Liver (tissue), 8 donors: ENCODE measurements at regions not wholly inside any gene's neighbourhood (a gene's known extent, or its start where the extent isn't known, plus 50 kb on each side); places are given as distances from the start of the nearest gene placed in this dataset.

Experiments used
- DNase-seq: peaks from one replicate; pipeline ENCODE4 v3.0.0-alpha.2; 2017; ENCODE audit warnings: low spot score
- H3K27ac ChIP-seq, 2 donors: one replicate each; pipeline ENCODE4 v1.7.0; 2013; ENCODE audit warnings: inconsistent platforms in 2 of 2, low read length in 2 of 2, control low read depth in 1 of 2, low read depth in 1 of 2, mild to moderate bottlenecking in 1 of 2
- H3K27me3 ChIP-seq, 4 donors: one replicate each; pipeline versions ENCODE4 v1.6.1 to v1.7.0; 2013; ENCODE audit warnings: low read length in 3 of 4, inconsistent platforms in 1 of 4, mild to moderate bottlenecking in 1 of 4, moderate library complexity in 1 of 4; ENCODE audit not compliant: control insufficient read depth in 4 of 4, insufficient read depth in 4 of 4
- H3K36me3 ChIP-seq, 4 donors: one replicate each; pipeline versions ENCODE4 v1.6.1 to v1.7.0; 2013; ENCODE audit warnings: low read length in 3 of 4, mild to moderate bottlenecking in 3 of 4, low read depth in 1 of 4, moderate library complexity in 1 of 4; ENCODE audit not compliant: control insufficient read depth in 4 of 4, insufficient read depth in 3 of 4
- H3K4me1 ChIP-seq, 4 donors: one replicate each; pipeline versions ENCODE4 v1.6.1 to v1.7.0; 2013; ENCODE audit warnings: low read length in 3 of 4, mild to moderate bottlenecking in 3 of 4, moderate library complexity in 1 of 4; ENCODE audit not compliant: control insufficient read depth in 4 of 4, insufficient read depth in 4 of 4
- H3K4me3 ChIP-seq, 3 donors: one replicate each; pipeline versions ENCODE4 v1.6.1 to v1.7.0; 2013; ENCODE audit warnings: low read length in 3 of 3, control low read depth in 1 of 3, low read depth in 1 of 3, mild to moderate bottlenecking in 1 of 3
- H3K9ac ChIP-seq, 2 donors: one replicate each; pipeline ENCODE4 v1.7.0; 2013; ENCODE audit warnings: low read length in 2 of 2, mild to moderate bottlenecking in 2 of 2, moderate library complexity in 2 of 2, control low read depth in 1 of 2, low read depth in 1 of 2
- H3K9me3 ChIP-seq, 4 donors: one replicate each; pipeline versions ENCODE4 v1.6.1 to v1.7.0; 2013; ENCODE audit warnings: low read length in 3 of 4; ENCODE audit not compliant: control insufficient read depth in 4 of 4
- ATF3 ChIP-seq: IDR thresholded peaks from 2 replicates; pipeline ENCODE4 v1.6.1; 2016; ENCODE audit warnings: antibody characterized with exemption
- CTCF ChIP-seq: fragments of 150-350 bp; IDR thresholded peaks from 2 replicates; pipeline ENCODE4 v1.5.1; 2017; ENCODE audit warnings: improper control_type of control experiment, low read depth, low read length; ENCODE audit not compliant: missing input control
- EGR1 ChIP-seq, 2 donors: IDR thresholded peaks; 2 replicates each; pipeline ENCODE4 v1.6.1; 2016 to 2018; ENCODE audit warnings: antibody characterized with exemption in 2 of 2, low read depth in 2 of 2
- FOXA1 ChIP-seq: IDR thresholded peaks from 2 replicates; pipeline ENCODE4 v1.6.1; 2016; ENCODE audit warnings: antibody characterized with exemption
- FOXA2 ChIP-seq: IDR thresholded peaks from 2 replicates; pipeline ENCODE4 v1.6.1; 2016; ENCODE audit warnings: antibody characterized with exemption
- GABPA ChIP-seq, 2 donors: IDR thresholded peaks in 1 of 2; conservative IDR thresholded peaks in 1 of 2; 2 replicates each; pipeline ENCODE4 v1.6.1; 2016; ENCODE audit warnings: antibody characterized with exemption in 2 of 2, mild to moderate bottlenecking in 1 of 2, moderate library complexity in 1 of 2
- HNF4A ChIP-seq, 2 donors: conservative IDR thresholded peaks; 2 replicates each; pipeline ENCODE4 v1.6.1; 2016; ENCODE audit warnings: antibody characterized with exemption in 2 of 2, mild to moderate bottlenecking in 2 of 2
- HNF4G ChIP-seq: IDR thresholded peaks from 2 replicates; pipeline ENCODE4 v1.6.1; 2016; ENCODE audit warnings: antibody characterized with exemption
- JUND ChIP-seq, 2 donors: IDR thresholded peaks; 2 replicates each; pipeline ENCODE4 v1.6.1; 2016; ENCODE audit warnings: antibody characterized with exemption in 2 of 2
- MAX ChIP-seq: IDR thresholded peaks from 2 replicates; pipeline ENCODE4 v1.6.1; 2016; ENCODE audit warnings: antibody characterized with exemption
- NR2F2 ChIP-seq: IDR thresholded peaks from 2 replicates; pipeline ENCODE4 v1.6.1; 2016; ENCODE audit warnings: antibody characterized with exemption
- RAD21 ChIP-seq, 2 donors: IDR thresholded peaks; 2 replicates each; pipeline ENCODE4 v1.6.1; 2016; ENCODE audit warnings: antibody characterized with exemption in 2 of 2, mild to moderate bottlenecking in 2 of 2
- REST ChIP-seq: IDR thresholded peaks from 2 replicates; pipeline ENCODE4 v1.6.1; 2016; ENCODE audit warnings: antibody characterized with exemption, mild to moderate bottlenecking
- RXRA ChIP-seq, 2 donors: IDR thresholded peaks; 2 replicates each; pipeline ENCODE4 v1.6.1; 2017 to 2018; ENCODE audit warnings: antibody characterized with exemption in 2 of 2, mild to moderate bottlenecking in 1 of 2
- SP1 ChIP-seq: IDR thresholded peaks from 2 replicates; pipeline ENCODE4 v1.6.1; 2018; ENCODE audit warnings: antibody characterized with exemption, mild to moderate bottlenecking
- TAF1 ChIP-seq: conservative IDR thresholded peaks from 2 replicates; pipeline ENCODE4 v1.6.1; 2016; ENCODE audit warnings: antibody characterized with exemption, mild to moderate bottlenecking
- YY1 ChIP-seq: IDR thresholded peaks from 2 replicates; pipeline ENCODE4 v1.6.1; 2016; ENCODE audit warnings: antibody characterized with exemption, mild to moderate bottlenecking
- ZBTB33 ChIP-seq: IDR thresholded peaks from 2 replicates; pipeline ENCODE4 v1.6.1; 2016; ENCODE audit warnings: antibody characterized with exemption
- WGBS: extraction: QIAGEN DNeasy Blood & Tissue Kit; methylation state at CpG from one replicate; pipeline ENCODE4 v1.1.7; 2013; 5-methylcytosine and 5-hydroxymethylcytosine counted together
- donor health status: healthy.
- donor health status: healthy.
- donor health status: healthy.
- donor health status: healthy.
- donor health status: healthy.

- Histone ChIP-seq H3K9me3 (no peaks in the 10 kb centered on the region), H3K4me3 (no peak overlapping the region), H3K4me1 (peaks cover 0 to 9% (median under 1%) of the 10 kb centered on the region in 4 donors), H3K27ac (no peak overlapping the region), H3K27me3 (no peaks in the 10 kb centered on the region), H3K36me3 (no peaks in the 10 kb centered on the region), H3K9ac (no peak overlapping the region)
- TF ChIP-seq TAF1 (no peak), RAD21 (IDR thresholded peaks at IDR 0.05) (no peak), FOXA2 (no peak), RXRA (IDR thresholded peaks at IDR 0.05) (no peak), HNF4G (no peak), CTCF (no peak), FOXA1 (no peak), MAX (no peak), ZBTB33 (no peak)
- WGBS = 88% methylated on average over 38 of the region's 38 CpGs
- no peak for DNase-seq
These were observed 154.9 kb downstream of the DLL1 start for GRCh38 chr6:170135821-170136471.

GRCh38 chr6:170135461-170135820 is 155.4 kb downstream of the DLL1 start:
- Histone ChIP-seq H3K9me3 (no peaks in the 10 kb centered on the region), H3K4me1 (peaks cover 3 to 14% (median 5%) of the 10 kb centered on the region in 4 donors), H3K9ac (no peak overlapping the region), H3K4me3 (no peak overlapping the region), H3K27me3 (no peaks in the 10 kb centered on the region), H3K27ac (no peak overlapping the region), H3K36me3 (no peaks in the 10 kb centered on the region)
- TF ChIP-seq JUND (IDR thresholded peaks at IDR 0.05) (no peak), CTCF (no peak), SP1 (no peak), RAD21 (IDR thresholded peaks at IDR 0.05) (no peak), NR2F2 (no peak), HNF4A (conservative IDR thresholded peaks at IDR 0.05) (no peak), EGR1 (IDR thresholded peaks at IDR 0.05; ENCODE audit: low read depth in 2 of 2) (no peak), TAF1 (no peak), YY1 (no peak), FOXA2 (no peak), ZBTB33 (no peak), REST (no peak), GABPA (IDR thresholded peaks at IDR 0.05 in 1 of 2, conservative IDR thresholded peaks at IDR 0.05 in 1 of 2) (no peak), FOXA1 (no peak), ATF3 (no peak), MAX (no peak)
- no peak for DNase-seq
- 82% methylated on average over 16 of the region's 16 CpGs for WGBS
